Glomerular visceral epithelial cell (primary cell): ENCODE measurements at regions not wholly inside any gene's neighbourhood (a gene's known extent, or its start where the extent isn't known, plus 50 kb on each side); places are given as distances from the start of the nearest gene placed in this dataset.

Experiments
- DNase-seq: peaks from one replicate; pipeline ENCODE4 v3.0.0-alpha.2; 2016; ENCODE audit errors: extremely low spot score

DNA sequence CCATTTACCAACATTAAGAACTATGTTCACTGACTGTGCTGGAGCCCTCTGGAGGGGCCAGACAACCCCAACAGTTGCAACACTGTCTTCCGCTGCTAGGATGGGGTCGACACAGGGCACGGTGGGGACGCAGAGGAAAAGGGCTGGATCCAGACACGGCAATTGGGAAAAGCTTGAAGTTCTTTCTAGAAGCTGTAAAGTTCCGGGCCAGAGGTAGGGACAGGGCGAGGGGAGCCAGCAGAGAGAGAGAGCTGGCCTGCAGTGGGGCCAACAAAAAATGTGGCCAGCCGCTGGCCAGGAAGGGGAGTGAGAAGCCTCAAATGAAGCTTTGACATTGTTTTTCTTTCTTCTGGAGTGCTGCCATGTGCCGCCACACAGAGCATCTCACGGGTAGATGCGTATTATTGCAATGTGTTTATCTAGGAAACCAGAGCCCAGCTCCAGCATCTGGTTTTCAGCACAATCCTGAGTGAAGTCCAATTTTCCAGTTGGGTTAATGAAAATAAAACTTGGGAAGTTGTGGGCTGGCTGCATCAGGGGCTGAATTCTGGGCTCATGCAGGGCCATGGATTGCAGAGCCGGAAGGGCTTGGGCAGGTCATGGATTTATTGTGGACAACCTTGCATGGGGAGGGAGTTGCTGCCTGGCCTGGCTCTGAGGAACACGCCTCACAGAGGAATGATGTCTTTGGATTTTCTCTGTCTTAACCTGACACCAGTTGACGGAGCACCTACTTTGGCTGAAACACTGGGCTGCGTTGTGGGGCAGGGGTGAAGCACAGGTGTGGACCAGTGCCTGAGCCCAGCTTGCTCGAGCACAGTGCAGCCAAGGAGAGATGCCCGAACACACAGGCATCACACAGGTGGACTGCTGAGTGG, 67.6 kb upstream of the AMPD3 start:
- no peak for DNase-seq

- no peak for DNase-seq
These were observed 67.0 kb upstream of the AMPD3 start for GRCh38 chr11:10388101-10388500.

- no peak for DNase-seq
These were observed 66.5 kb upstream of the AMPD3 start for GRCh38 chr11:10388574-10388973.

DNA sequence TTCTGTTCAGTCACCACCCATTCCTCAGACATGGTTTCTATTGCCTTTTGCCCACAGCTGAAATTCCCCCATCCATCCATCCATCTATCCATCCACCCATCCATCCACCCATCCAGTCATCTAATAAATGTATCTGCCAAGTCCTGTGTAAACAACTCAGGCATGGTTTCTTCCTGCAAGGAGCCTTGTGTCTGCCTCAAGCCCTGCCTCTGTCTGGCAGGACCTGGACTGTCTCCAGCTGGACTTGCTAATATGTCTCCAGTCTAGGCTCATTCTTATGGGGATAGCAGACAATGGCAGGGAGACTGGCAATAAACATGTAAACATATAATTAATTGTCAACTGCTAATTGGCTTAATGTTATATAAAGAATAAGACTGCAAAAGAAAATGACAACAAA, 64.7 kb upstream of the AMPD3 start:
- no peak for DNase-seq

DNA sequence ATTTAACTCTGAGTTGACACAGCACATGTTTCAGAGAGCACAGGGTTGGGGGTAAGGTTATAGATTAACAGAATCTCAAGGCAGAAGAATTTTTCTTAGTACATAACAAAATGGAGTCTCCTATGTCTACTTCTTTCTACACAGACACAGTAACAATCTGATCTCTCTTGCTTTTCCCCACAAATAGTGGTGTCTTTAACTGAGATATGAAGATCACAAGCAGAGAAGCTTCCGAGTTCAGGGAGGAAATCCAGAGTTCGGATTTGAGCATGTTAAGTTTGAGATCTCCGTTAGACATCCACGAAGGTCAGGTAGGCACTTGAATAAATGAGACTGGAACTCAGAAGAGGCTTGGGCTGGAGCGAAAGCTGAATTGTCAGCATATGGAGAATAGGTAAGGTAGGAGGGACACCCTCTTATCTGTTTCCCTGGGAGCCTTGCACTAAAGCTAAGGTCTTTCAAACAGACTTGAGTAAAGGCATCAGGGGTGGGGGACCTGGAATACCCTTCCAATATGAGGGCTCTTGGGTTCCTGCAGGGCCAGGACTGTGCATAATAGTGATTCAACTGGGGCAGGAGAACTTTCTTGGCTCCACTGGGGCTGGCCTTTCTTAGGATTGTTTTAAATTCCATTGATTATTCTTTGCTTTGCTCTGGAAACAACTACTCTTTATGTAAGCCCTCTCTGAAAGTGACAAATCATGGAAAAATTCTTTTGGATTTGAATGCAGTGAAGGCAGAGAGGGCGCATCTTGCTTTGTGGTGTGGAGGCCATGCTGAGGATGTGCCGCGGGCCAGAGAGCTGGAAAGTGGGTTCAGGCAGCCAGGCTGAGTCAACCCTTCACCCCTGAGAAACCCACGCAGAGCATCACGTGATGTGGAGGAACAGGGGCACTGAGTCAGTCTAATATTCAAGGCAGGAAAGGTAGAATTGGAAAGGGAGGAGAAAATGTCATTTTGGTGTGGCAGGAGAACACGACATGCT, 62.7 kb upstream of the AMPD3 start:
- no peak for DNase-seq

GRCh38 chr11:10394229-10395101, 60.6 kb upstream of the AMPD3 start:
- DNase-seq: no peak

GRCh38 chr11:10395166-10395897, 59.7 kb upstream of the AMPD3 start:
- no peak for DNase-seq

- DNase-seq: no peak
These were observed 58.3 kb upstream of the AMPD3 start for GRCh38 chr11:10396771-10397170.

DNA sequence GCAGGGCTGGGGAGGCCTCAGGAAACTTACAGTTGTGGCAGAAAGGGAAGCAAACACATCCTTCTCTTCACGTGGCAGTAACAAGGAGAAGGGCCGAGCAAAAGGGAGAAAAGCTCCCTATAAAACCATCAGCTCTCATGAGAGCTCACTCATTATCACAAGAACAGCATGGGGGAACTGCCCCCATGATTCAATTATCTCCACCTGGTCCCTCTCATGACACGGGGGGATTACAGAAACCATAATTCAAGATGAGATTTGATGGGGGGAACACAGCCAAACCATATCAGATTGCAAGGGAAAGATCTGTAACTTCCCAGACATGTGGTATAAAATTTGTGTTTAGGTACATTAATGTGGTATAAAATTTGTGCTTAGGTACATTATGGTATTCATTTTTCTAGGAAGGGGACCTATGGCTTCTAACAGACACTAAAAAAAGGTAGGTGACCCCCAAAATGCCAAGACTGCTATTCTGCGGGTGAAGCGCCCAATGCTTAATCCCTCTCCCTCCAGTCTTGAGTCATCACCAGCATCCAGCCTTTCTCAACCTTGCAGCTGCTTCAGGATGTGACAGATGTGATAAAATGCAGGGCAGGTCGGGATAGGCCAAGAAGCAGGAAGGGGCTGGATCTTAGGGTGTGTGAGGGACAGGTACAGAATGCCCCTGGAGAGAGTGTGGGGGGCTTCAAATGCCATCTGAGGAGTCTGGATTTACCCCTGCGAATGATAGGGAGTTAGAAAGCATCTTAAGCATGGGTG, 57.7 kb upstream of the AMPD3 start:
- no peak for DNase-seq

GRCh38 chr11:10398525-10398924, 56.5 kb upstream of the AMPD3 start:
- no peak for DNase-seq

- DNase-seq: no peak
These were observed 54.2 kb upstream of the AMPD3 start for GRCh38 chr11:10400856-10401255.

DNA sequence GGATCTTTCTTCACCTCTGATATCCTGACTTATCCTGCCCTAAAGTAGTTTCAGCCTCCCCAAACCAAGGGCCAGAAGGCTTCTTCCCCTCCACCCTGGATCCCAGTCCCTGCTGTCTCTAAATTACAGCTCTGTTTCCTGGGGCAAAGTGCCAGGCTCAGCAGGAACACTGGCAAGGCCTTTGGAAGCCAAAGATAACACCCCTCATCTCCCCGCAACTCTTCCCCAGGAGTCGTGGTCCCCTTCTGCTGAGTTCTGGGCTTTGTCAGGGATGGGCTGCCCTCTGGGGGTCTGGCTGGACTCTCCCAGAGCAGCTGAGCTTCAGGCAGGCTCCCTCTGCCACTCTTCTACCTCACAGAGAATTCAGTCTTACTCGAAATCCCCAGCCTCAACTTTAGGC, 53.8 kb upstream of the AMPD3 start:
- DNase-seq: no peak

GRCh38 chr11:10401696-10402392, 53.2 kb upstream of the AMPD3 start:
- no peak for DNase-seq
